ENCODE measurements at regions not wholly inside any gene's neighbourhood (a gene's known extent, or its start where the extent isn't known, plus 50 kb on each side); places are given as distances from the start of the nearest gene placed in this dataset.

- no peak overlapping the region for H3K27ac ChIP-seq (ENCODE audit: low read depth, low read length)
- no peak for DNase-seq (ENCODE audit: low read depth, low spot score)
- H3K4me3 ChIP-seq (ENCODE audit: low read depth, low read length), result no peak overlapping the region
- H3K9me3 ChIP-seq (ENCODE audit: control insufficient read depth, insufficient read depth, low read length), result peaks cover 6% of the 10 kb centered on the region; the same call in 1 of the 2 replicates
- H3K27me3 ChIP-seq (ENCODE audit: control insufficient read depth, insufficient read depth, low read length), result no peaks in the 10 kb centered on the region
- ChIA-PET POLR2A (no interaction called here), CTCF (no interaction called here)
- TF ChIP-seq, protein P1, sequence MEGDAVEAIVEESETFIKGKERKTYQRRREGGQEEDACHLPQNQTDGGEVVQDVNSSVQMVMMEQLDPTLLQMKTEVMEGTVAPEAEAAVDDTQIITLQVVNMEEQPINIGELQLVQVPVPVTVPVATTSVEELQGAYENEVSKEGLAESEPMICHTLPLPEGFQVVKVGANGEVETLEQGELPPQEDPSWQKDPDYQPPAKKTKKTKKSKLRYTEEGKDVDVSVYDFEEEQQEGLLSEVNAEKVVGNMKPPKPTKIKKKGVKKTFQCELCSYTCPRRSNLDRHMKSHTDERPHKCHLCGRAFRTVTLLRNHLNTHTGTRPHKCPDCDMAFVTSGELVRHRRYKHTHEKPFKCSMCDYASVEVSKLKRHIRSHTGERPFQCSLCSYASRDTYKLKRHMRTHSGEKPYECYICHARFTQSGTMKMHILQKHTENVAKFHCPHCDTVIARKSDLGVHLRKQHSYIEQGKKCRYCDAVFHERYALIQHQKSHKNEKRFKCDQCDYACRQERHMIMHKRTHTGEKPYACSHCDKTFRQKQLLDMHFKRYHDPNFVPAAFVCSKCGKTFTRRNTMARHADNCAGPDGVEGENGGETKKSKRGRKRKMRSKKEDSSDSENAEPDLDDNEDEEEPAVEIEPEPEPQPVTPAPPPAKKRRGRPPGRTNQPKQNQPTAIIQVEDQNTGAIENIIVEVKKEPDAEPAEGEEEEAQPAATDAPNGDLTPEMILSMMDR (IDR thresholded peaks at IDR 0.05; ENCODE audit: low read depth, low read length), result no peak
Measured at GRCh38 chr11:21895686-21896085, 297.2 kb upstream of the ANO5 start.

DNA sequence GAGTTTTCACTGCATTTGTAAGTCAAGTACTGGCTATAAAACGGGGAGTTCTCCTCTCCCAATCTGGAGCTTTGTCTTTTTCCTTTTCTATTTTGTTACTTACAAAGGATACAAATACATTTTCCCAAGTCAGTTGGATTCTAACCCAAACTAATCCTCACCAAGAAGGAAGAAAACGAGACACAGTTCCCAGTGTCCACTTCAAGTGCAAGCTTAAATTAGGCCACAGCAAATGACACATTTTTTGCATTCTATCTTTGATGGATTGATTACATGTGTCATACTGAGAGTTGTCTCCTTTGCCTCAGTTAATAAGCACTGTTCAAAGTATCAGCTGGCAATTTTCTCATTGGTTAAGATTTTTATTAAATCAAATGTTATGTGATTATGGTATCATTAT is 296.7 kb upstream of the ANO5 start:
- CTCF ChIA-PET, result no interaction called here
- no peak overlapping the region for H3K4me3 ChIP-seq (ENCODE audit: low read depth, low read length)
- TF ChIP-seq, protein P1 (IDR thresholded peaks at IDR 0.05; ENCODE audit: low read depth, low read length), result no peak
- H3K27me3 ChIP-seq (ENCODE audit: control insufficient read depth, insufficient read depth, low read length), result no peaks in the 10 kb centered on the region
- POLR2A ChIA-PET, result no interaction called here
- DNase-seq (ENCODE audit: low read depth, low spot score), result no peak
- H3K27ac ChIP-seq (ENCODE audit: low read depth, low read length), result no peak overlapping the region
- peaks cover 8% of the 10 kb centered on the region for H3K9me3 ChIP-seq (ENCODE audit: control insufficient read depth, insufficient read depth, low read length)

GRCh38 chr11:21896746-21897602 is 295.9 kb upstream of the ANO5 start:
- CTCF ChIA-PET, result no interaction called here
- TF ChIP-seq, protein P1 (IDR thresholded peaks at IDR 0.05; ENCODE audit: low read depth, low read length), result no peak

GRCh38 chr11:21897752-21898151 is 295.1 kb upstream of the ANO5 start:
- Histone ChIP-seq H3K9me3 (ENCODE audit: control insufficient read depth, insufficient read depth, low read length) (peaks cover 11% of the 10 kb centered on the region), H3K27ac (ENCODE audit: low read depth, low read length) (no peak overlapping the region), H3K4me3 (ENCODE audit: low read depth, low read length) (no peak overlapping the region), H3K27me3 (ENCODE audit: control insufficient read depth, insufficient read depth, low read length) (no peaks in the 10 kb centered on the region)
- POLR2A ChIA-PET, result no interaction called here
- TF ChIP-seq, protein P1 (IDR thresholded peaks at IDR 0.05; ENCODE audit: low read depth, low read length), result no peak
- DNase-seq (ENCODE audit: low read depth, low spot score), result no peak
- CTCF ChIA-PET, result no interaction called here

More at GRCh38 chr11:21896746-21897602, 295.9 kb upstream of the ANO5 start:
- Histone ChIP-seq H3K27ac (ENCODE audit: low read depth, low read length) (no peak overlapping the region), H3K9me3 (ENCODE audit: control insufficient read depth, insufficient read depth, low read length) (peaks cover 8% of the 10 kb centered on the region), H3K4me3 (ENCODE audit: low read depth, low read length) (no peak overlapping the region), H3K27me3 (ENCODE audit: control insufficient read depth, insufficient read depth, low read length) (no peaks in the 10 kb centered on the region)
- POLR2A ChIA-PET, result no interaction called here
- no peak for DNase-seq (ENCODE audit: low read depth, low spot score)

GRCh38 chr11:21908211-21908610 is 284.7 kb upstream of the ANO5 start:
- no peaks in the 10 kb centered on the region for H3K27me3 ChIP-seq (ENCODE audit: control insufficient read depth, insufficient read depth, low read length)
- DNase-seq (ENCODE audit: low read depth, low spot score), result no peak
- CTCF ChIA-PET, result no interaction called here
- no peak overlapping the region for H3K27ac ChIP-seq (ENCODE audit: low read depth, low read length)
- TF ChIP-seq, protein P1 (IDR thresholded peaks at IDR 0.05; ENCODE audit: low read depth, low read length), result no peak
- H3K4me3 ChIP-seq (ENCODE audit: low read depth, low read length), result no peak overlapping the region
- POLR2A ChIA-PET, result no interaction called here
- H3K9me3 ChIP-seq (ENCODE audit: control insufficient read depth, insufficient read depth, low read length), result peaks cover 4% of the 10 kb centered on the region; the same call in 1 of the 2 replicates

Measured in AG04450 (cell line).